SK-N-SH (cell line): ENCODE measurements at regions not wholly inside any gene's neighbourhood (a gene's known extent, or its start where the extent isn't known, plus 50 kb on each side); places are given as distances from the start of the nearest gene placed in this dataset.

Experiments
- CTCF ChIA-PET: fragments of 300-600, 350-600 bp; formaldehyde crosslinking; extraction: SDS; loops from one replicate; lab custom pipeline; 2021; lab: Yijun Ruan, JAX
- POLR2A ChIA-PET: fragments of 350-600 bp; sonication (Branson Sonifier 250); formaldehyde crosslinking; extraction: SDS; loops from one replicate; lab custom pipeline; 2020; ENCODE audit warnings: antibody characterized with exemption, inconsistent platforms; lab: Yijun Ruan, JAX
- DNase-seq: peaks from one replicate; pipeline ENCODE4 v3.0.0; 2012
- H2AFZ ChIP-seq: fragments of 200-600 bp; sonication (generic); 2 replicates; pipeline ENCODE4 v1.8.1; 2016; ENCODE audit warnings: antibody characterized with exemption, mild to moderate bottlenecking, low read depth
- H3F3A ChIP-seq: fragments of 200-600 bp; sonication (generic); replicated peaks from 2 replicates; pipeline ENCODE3; 2016; ENCODE audit warnings: antibody characterized with exemption, mild to moderate bottlenecking; ENCODE audit not compliant: insufficient read depth
- H3K27ac ChIP-seq, 2 experiments: fragments of 200-500 bp in 1 of 2; fragments of 200-600 bp in 1 of 2; sonication (Bioruptor generic) in 1 of 2; sonication (generic), shearing (Covaris generic) in 1 of 2; 2 replicates each; pipeline versions ENCODE4 v1.5.1 to v1.6.1; 2014 to 2016; ENCODE audit warnings: low read depth in 2 of 2, inconsistent platforms in 1 of 2, low read length in 1 of 2, mild to moderate bottlenecking in 1 of 2, mixed read lengths in 1 of 2
- H3K27me3 ChIP-seq: fragments of 200-600 bp; sonication (generic), shearing (Covaris generic); 2 replicates; pipeline ENCODE4 v1.6.1; 2016; ENCODE audit warnings: mixed run types; ENCODE audit not compliant: insufficient read depth
- H3K36me3 ChIP-seq, 2 experiments: fragments of 200-500 bp in 1 of 2; fragments of 200-600 bp in 1 of 2; sonication (Bioruptor generic) in 1 of 2; sonication (generic) in 1 of 2; replicated peaks in 1 of 2; 2 replicates each; pipeline versions ENCODE3 to v1.5.1; 2014 to 2016; ENCODE audit warnings: low read length in 1 of 2, mild to moderate bottlenecking in 1 of 2; ENCODE audit not compliant: insufficient read depth in 2 of 2, control insufficient read depth in 1 of 2
- H3K4me1 ChIP-seq, 2 experiments: fragments of 200-500 bp in 1 of 2; fragments of 200-600 bp in 1 of 2; sonication (Bioruptor generic) in 1 of 2; sonication (generic), shearing (Covaris generic) in 1 of 2; 2 replicates each; pipeline versions ENCODE4 v1.5.1 to v1.6.1; 2014 to 2016; ENCODE audit warnings: low read depth in 1 of 2, low read length in 1 of 2, mixed run types in 1 of 2; ENCODE audit not compliant: insufficient read depth in 2 of 2, control insufficient read depth in 1 of 2
- H3K4me2 ChIP-seq: fragments of 200-600 bp; sonication (generic), shearing (Covaris generic); 2 replicates; pipeline ENCODE4 v1.6.1; 2017; ENCODE audit warnings: mixed run types
- H3K4me3 ChIP-seq, 2 experiments: fragments of 200-500 bp in 1 of 2; fragments of 200-600 bp in 1 of 2; sonication (Bioruptor generic) in 1 of 2; sonication (generic), shearing (Covaris generic) in 1 of 2; 2 replicates each; pipeline versions ENCODE4 v1.5.1 to v1.8.1; 2014 to 2016; ENCODE audit warnings: low read depth in 2 of 2, inconsistent platforms in 1 of 2, low read length in 1 of 2, mild to moderate bottlenecking in 1 of 2, mixed read lengths in 1 of 2, moderate library complexity in 1 of 2
- H3K79me2 ChIP-seq: fragments of 200-600 bp; sonication (generic); 2 replicates; pipeline ENCODE4 v1.8.1; 2017; ENCODE audit warnings: mild to moderate bottlenecking; ENCODE audit not compliant: insufficient read depth
- H3K9ac ChIP-seq: fragments of 200-600 bp; sonication (generic); 2 replicates; pipeline ENCODE4 v1.6.1; 2017; ENCODE audit warnings: mixed run types
- H3K9me2 ChIP-seq: fragments of 200-600 bp; sonication (generic); 2 replicates; pipeline ENCODE4 v1.6.1; 2017; ENCODE audit warnings: mixed run types
- H3K9me3 ChIP-seq: fragments of 200-600 bp; sonication (generic); 2 replicates; pipeline ENCODE4 v1.6.1; 2017; ENCODE audit warnings: mixed run types, mild to moderate bottlenecking, moderate library complexity
- H4K20me1 ChIP-seq: fragments of 200-600 bp; sonication (generic); 2 replicates; pipeline ENCODE4 v1.6.1; 2017; ENCODE audit warnings: mild to moderate bottlenecking, mixed run types; ENCODE audit not compliant: insufficient read depth
- CTCF ChIP-seq: fragments of 200-600 bp; sonication (generic); IDR thresholded peaks from 2 replicates; pipeline ENCODE4 v1.6.1; 2017; ENCODE audit warnings: antibody characterized with exemption, mild to moderate bottlenecking, moderate library complexity
- ELF1 ChIP-seq: IDR thresholded peaks from 2 replicates; pipeline ENCODE4 v1.4.0; 2012
- FOSL2 ChIP-seq: IDR thresholded peaks from 2 replicates; pipeline ENCODE4 v1.4.0; 2012; ENCODE audit warnings: low read depth, mild to moderate bottlenecking, moderate library complexity, borderline replicate concordance
- FOXM1 ChIP-seq: IDR thresholded peaks from 2 replicates; pipeline ENCODE4 v1.4.0; 2012; ENCODE audit warnings: low read depth, mild to moderate bottlenecking
- GATA2 ChIP-seq: sonication (generic); formaldehyde crosslinking; IDR thresholded peaks from 2 replicates; pipeline ENCODE4 v1.5.0; 2020; ENCODE audit warnings: mild to moderate bottlenecking, missing genetic modification reagents
- NFIC ChIP-seq: IDR thresholded peaks from 2 replicates; pipeline ENCODE4 v1.4.0; 2012; ENCODE audit warnings: borderline replicate concordance
- NRF1 ChIP-seq: IDR thresholded peaks from 2 replicates; pipeline ENCODE4 v1.6.1; 2012; ENCODE audit warnings: low read depth, mild to moderate bottlenecking, low read length
- POLR2AphosphoS5 ChIP-seq: IDR thresholded peaks from 2 replicates; pipeline ENCODE4 v1.6.1; 2012; ENCODE audit warnings: low read depth, low read length
- RFX5 ChIP-seq: IDR thresholded peaks from 2 replicates; pipeline ENCODE4 v1.6.1; 2012; ENCODE audit warnings: mild to moderate bottlenecking, improper control_type of control experiment, low read length
- SIN3A ChIP-seq: IDR thresholded peaks from 2 replicates; pipeline ENCODE4 v1.6.1; 2012; ENCODE audit warnings: low read depth, mild to moderate bottlenecking, low read length, moderate library complexity, borderline replicate concordance
- SMC3 ChIP-seq: IDR thresholded peaks from 2 replicates; pipeline ENCODE4 v1.6.1; 2012; ENCODE audit warnings: low read depth, low read length, improper control_type of control experiment
- YY1 ChIP-seq: IDR thresholded peaks from 2 replicates; pipeline ENCODE4 v1.4.0; 2012; ENCODE audit warnings: low read depth, mild to moderate bottlenecking
- WGBS: methylation state at CpG from one replicate; pipeline ENCODE4 v1.1.6; 2017; ENCODE audit warnings: low lambda C conversion rate; 5-methylcytosine and 5-hydroxymethylcytosine counted together
- TF ChIP-seq, protein P1 (sequence below): IDR thresholded peaks from 2 replicates; pipeline ENCODE4; 2012
- TF ChIP-seq, protein P2 (sequence below): IDR thresholded peaks from 2 replicates; pipeline ENCODE4 v1.4.0; 2012; ENCODE audit warnings: low read depth, borderline replicate concordance
- TF ChIP-seq, protein P3 (sequence below): IDR thresholded peaks from 2 replicates; pipeline ENCODE4 v1.6.1; 2012; ENCODE audit warnings: mild to moderate bottlenecking, low read depth, low read length, moderate library complexity

DNA sequence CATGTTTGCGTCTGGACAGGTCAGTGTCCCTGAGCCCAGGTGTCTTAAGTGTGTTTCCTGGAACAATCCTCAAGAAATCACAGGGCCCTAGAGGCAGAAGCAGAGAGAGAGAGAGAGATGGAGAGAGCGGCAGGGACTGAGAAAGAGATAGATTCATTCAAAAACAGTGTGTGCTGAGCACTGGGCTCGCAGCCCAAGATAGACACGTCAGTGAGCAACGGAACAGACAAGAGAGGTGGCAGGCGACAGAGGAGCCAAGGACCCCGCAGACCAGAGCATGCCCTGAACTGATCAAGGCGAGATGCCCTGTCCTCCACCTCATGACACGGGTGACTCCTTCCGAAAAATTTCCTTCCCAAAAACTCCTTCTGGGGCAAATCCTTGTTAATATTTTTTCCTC, 362.0 kb upstream of the SULF2 start:
- TF ChIP-seq RFX5 (no peak), YY1 (no peak), SIN3A (no peak), NFIC (no peak), CTCF (no peak), ELF1 (no peak), NRF1 (no peak), FOXM1 (no peak), SMC3 (no peak), GATA2 (CRISPR knock-in tag) (no peak), POLR2AphosphoS5 (no peak), FOSL2 (no peak)
- TF ChIP-seq, protein P1, sequence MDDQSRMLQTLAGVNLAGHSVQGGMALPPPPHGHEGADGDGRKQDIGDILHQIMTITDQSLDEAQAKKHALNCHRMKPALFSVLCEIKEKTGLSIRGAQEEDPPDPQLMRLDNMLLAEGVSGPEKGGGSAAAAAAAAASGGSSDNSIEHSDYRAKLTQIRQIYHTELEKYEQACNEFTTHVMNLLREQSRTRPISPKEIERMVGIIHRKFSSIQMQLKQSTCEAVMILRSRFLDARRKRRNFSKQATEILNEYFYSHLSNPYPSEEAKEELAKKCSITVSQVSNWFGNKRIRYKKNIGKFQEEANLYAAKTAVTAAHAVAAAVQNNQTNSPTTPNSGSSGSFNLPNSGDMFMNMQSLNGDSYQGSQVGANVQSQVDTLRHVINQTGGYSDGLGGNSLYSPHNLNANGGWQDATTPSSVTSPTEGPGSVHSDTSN, result no peak
- TF ChIP-seq, protein P2, sequence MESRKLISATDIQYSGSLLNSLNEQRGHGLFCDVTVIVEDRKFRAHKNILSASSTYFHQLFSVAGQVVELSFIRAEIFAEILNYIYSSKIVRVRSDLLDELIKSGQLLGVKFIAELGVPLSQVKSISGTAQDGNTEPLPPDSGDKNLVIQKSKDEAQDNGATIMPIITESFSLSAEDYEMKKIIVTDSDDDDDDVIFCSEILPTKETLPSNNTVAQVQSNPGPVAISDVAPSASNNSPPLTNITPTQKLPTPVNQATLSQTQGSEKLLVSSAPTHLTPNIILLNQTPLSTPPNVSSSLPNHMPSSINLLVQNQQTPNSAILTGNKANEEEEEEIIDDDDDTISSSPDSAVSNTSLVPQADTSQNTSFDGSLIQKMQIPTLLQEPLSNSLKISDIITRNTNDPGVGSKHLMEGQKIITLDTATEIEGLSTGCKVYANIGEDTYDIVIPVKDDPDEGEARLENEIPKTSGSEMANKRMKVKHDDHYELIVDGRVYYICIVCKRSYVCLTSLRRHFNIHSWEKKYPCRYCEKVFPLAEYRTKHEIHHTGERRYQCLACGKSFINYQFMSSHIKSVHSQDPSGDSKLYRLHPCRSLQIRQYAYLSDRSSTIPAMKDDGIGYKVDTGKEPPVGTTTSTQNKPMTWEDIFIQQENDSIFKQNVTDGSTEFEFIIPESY, result no peak
- TF ChIP-seq, protein P3, sequence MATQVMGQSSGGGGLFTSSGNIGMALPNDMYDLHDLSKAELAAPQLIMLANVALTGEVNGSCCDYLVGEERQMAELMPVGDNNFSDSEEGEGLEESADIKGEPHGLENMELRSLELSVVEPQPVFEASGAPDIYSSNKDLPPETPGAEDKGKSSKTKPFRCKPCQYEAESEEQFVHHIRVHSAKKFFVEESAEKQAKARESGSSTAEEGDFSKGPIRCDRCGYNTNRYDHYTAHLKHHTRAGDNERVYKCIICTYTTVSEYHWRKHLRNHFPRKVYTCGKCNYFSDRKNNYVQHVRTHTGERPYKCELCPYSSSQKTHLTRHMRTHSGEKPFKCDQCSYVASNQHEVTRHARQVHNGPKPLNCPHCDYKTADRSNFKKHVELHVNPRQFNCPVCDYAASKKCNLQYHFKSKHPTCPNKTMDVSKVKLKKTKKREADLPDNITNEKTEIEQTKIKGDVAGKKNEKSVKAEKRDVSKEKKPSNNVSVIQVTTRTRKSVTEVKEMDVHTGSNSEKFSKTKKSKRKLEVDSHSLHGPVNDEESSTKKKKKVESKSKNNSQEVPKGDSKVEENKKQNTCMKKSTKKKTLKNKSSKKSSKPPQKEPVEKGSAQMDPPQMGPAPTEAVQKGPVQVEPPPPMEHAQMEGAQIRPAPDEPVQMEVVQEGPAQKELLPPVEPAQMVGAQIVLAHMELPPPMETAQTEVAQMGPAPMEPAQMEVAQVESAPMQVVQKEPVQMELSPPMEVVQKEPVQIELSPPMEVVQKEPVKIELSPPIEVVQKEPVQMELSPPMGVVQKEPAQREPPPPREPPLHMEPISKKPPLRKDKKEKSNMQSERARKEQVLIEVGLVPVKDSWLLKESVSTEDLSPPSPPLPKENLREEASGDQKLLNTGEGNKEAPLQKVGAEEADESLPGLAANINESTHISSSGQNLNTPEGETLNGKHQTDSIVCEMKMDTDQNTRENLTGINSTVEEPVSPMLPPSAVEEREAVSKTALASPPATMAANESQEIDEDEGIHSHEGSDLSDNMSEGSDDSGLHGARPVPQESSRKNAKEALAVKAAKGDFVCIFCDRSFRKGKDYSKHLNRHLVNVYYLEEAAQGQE, result no peak
- TF ChIP-seq, all 33 proteins: peak for 0
- WGBS, result 77% methylated on average over 10 of the region's 10 CpGs
- no peak for DNase-seq
- Histone ChIP-seq H3K9me2 (no peaks in the 10 kb centered on the region), H3K4me2 (no peak overlapping the region), H3K9me3 (no peaks in the 10 kb centered on the region), H3K27ac (no peak overlapping the region), H3K79me2 (no peaks in the 10 kb centered on the region), H3F3A (no peaks in the 10 kb centered on the region), H3K9ac (no peak overlapping the region), H4K20me1 (no peaks in the 10 kb centered on the region), H3K4me1 (no peaks in the 10 kb centered on the region), H3K27me3 (no peaks in the 10 kb centered on the region), H2AFZ (no peak overlapping the region), H3K4me3 (no peak overlapping the region), H3K36me3 (no peaks in the 10 kb centered on the region)
- ChIA-PET CTCF (no interaction called here), POLR2A (no interaction called here)
